OCI-LY3 (cell line): ENCODE measurements at regions not wholly inside any gene's neighbourhood (a gene's known extent, or its start where the extent isn't known, plus 50 kb on each side); places are given as distances from the start of the nearest gene placed in this dataset.
"Not testable (repeated sequence)": the region's sequence is repeated elsewhere in the genome, so short reads cannot be mapped to it uniquely, and the experiment has no call there.

ENCODE experiments used
- H2AFZ ChIP-seq: fragments of 200-600, 300-600 bp; shearing (Covaris generic); 2 replicates; pipeline ENCODE4 v1.6.0; 2014; ENCODE audit warnings: antibody characterized with exemption, low read depth, low read length
- H3K27ac ChIP-seq: fragments of 200-600, 300-600 bp; sonication (generic); 2 replicates; pipeline ENCODE4 v1.5.1; 2014; ENCODE audit warnings: mild to moderate bottlenecking, low read length, moderate library complexity, mixed read lengths
- H3K27me3 ChIP-seq: fragments of 200-600, 300-600 bp; sonication (generic); 2 replicates; pipeline ENCODE4 v1.6.1; 2014; ENCODE audit warnings: low read depth, low read length, mixed read lengths
- H3K36me3 ChIP-seq: fragments of 200-600, 300-600 bp; sonication (generic); replicated peaks from 2 replicates; pipeline ENCODE3; 2014; ENCODE audit warnings: low read depth, low read length, mixed read lengths
- H3K4me1 ChIP-seq: fragments of 300-600, 200-600 bp; sonication (generic); 2 replicates; pipeline ENCODE4 v1.6.1; 2014; ENCODE audit warnings: low read length, mixed read lengths
- H3K4me2 ChIP-seq: fragments of 200-600, 300-600 bp; sonication (generic); 2 replicates; pipeline ENCODE4 v1.6.1; 2014; ENCODE audit warnings: low read length, mixed read lengths
- H3K4me3 ChIP-seq: fragments of 300-600, 200-600 bp; sonication (generic); 2 replicates; pipeline ENCODE4 v1.5.1; 2014; ENCODE audit warnings: antibody characterized with exemption, mild to moderate bottlenecking, low read length, moderate library complexity
- H3K79me2 ChIP-seq: fragments of 300-600, 200-600 bp; shearing (Covaris generic); 2 replicates; pipeline ENCODE4 v1.6.1; 2014; ENCODE audit warnings: mild to moderate bottlenecking, low read length, mixed read lengths
- H3K9ac ChIP-seq: fragments of 300-600, 200-600 bp; shearing (Covaris generic); 2 replicates; pipeline ENCODE4 v1.6.0; 2014; ENCODE audit warnings: mild to moderate bottlenecking, low read length, moderate library complexity
- H3K9me3 ChIP-seq: fragments of 200-600, 300-600 bp; shearing (Covaris generic); 2 replicates; pipeline ENCODE4 v1.6.1; 2014; ENCODE audit warnings: low read length, mixed read lengths; ENCODE audit not compliant: insufficient read depth
- H4K20me1 ChIP-seq: fragments of 200-600, 300-600 bp; sonication (generic); 2 replicates; pipeline ENCODE4 v1.6.1; 2016; ENCODE audit warnings: low read length, mixed read lengths; ENCODE audit not compliant: insufficient read depth
- CTCF ChIP-seq: fragments of 200-600, 300-600 bp; sonication (generic); IDR thresholded peaks from 2 replicates; pipeline ENCODE4 v1.5.1; 2014; ENCODE audit warnings: antibody characterized with exemption, low read length, low read depth
- EZH2phosphoT487 ChIP-seq: fragments of 200-600 bp; shearing (Covaris generic); IDR thresholded peaks from 2 replicates; pipeline ENCODE4 v1.6.1; 2018; ENCODE audit warnings: antibody characterized with exemption, mixed run types, low read depth

GRCh38 chr22:34645375-34645774 is 420.6 kb upstream of the ISX start:
- Histone ChIP-seq H3K36me3 (no peaks in the 10 kb centered on the region), H3K4me1 (0 out of 2 replicates have a peak, but pooled peaks cover 5% of the 10 kb centered on the region), H3K79me2 (no peaks in the 10 kb centered on the region), H3K27ac (no peak overlapping the region), H3K9ac (no peak overlapping the region), H2AFZ (no peak overlapping the region), H3K27me3 (peaks cover 8% of the 10 kb centered on the region; the same call in 1 of the 2 replicates), H3K9me3 (no peaks in the 10 kb centered on the region), H3K4me2 (no peak overlapping the region), H3K4me3 (no peak overlapping the region), H4K20me1 (no peaks in the 10 kb centered on the region)
- TF ChIP-seq CTCF: no peak
- TF ChIP-seq EZH2phosphoT487: no peak

GRCh38 chr22:34669001-34669400 is 397.0 kb upstream of the ISX start:
- no peaks in the 10 kb centered on the region for H3K36me3 ChIP-seq

GRCh38 chr22:34683031-34683430 is 382.9 kb upstream of the ISX start:
- not testable (repeated sequence) for H3K27ac ChIP-seq, H3K9ac ChIP-seq, H3K4me1 ChIP-seq, H4K20me1 ChIP-seq, H3K36me3 ChIP-seq, H2AFZ ChIP-seq, H3K4me3 ChIP-seq, H3K27me3 ChIP-seq, H3K9me3 ChIP-seq, H3K79me2 ChIP-seq, H3K4me2 ChIP-seq

More at GRCh38 chr22:34669001-34669400, 397.0 kb upstream of the ISX start:
- Histone ChIP-seq H3K4me1 (no peaks in the 10 kb centered on the region), H3K9me3 (no peaks in the 10 kb centered on the region), H3K27ac (no peak overlapping the region), H3K9ac (no peak overlapping the region), H3K4me3 (no peak overlapping the region), H4K20me1 (no peaks in the 10 kb centered on the region), H3K79me2 (no peaks in the 10 kb centered on the region), H3K27me3 (no peaks in the 10 kb centered on the region), H2AFZ (no peak overlapping the region), H3K4me2 (no peak overlapping the region)
- no peak for TF ChIP-seq CTCF
- no peak for TF ChIP-seq EZH2phosphoT487

GRCh38 chr22:34684278-34684677 is 381.7 kb upstream of the ISX start:
- H3K79me2 ChIP-seq, H3K4me2 ChIP-seq, H3K27ac ChIP-seq, H4K20me1 ChIP-seq, H3K4me3 ChIP-seq, H3K4me1 ChIP-seq, H3K36me3 ChIP-seq, H2AFZ ChIP-seq, H3K9me3 ChIP-seq, H3K9ac ChIP-seq, H3K27me3 ChIP-seq: not testable (repeated sequence)

GRCh38 chr22:34687116-34687515 is 378.8 kb upstream of the ISX start:
- Histone ChIP-seq H3K4me2 (no peak overlapping the region), H3K27ac (no peak overlapping the region), H3K4me1 (no peaks in the 10 kb centered on the region), H3K9ac (no peak overlapping the region), H3K79me2 (no peaks in the 10 kb centered on the region), H3K27me3 (peaks cover 7% of the 10 kb centered on the region; the same call in 1 of the 2 replicates), H4K20me1 (no peaks in the 10 kb centered on the region), H2AFZ (no peak overlapping the region), H3K9me3 (no peaks in the 10 kb centered on the region), H3K4me3 (no peak overlapping the region), H3K36me3 (no peaks in the 10 kb centered on the region)
- TF ChIP-seq EZH2phosphoT487 (no peak), CTCF (no peak)
